GM19351 (cell line): ENCODE measurements at regions not wholly inside any gene's neighbourhood (a gene's known extent, or its start where the extent isn't known, plus 50 kb on each side); places are given as distances from the start of the nearest gene placed in this dataset.

Experiments used
- ATAC-seq: cut with Tn5 transposase; IDR thresholded peaks from one replicate; pipeline ENCODE4 v1.9.1; 2021; ENCODE audit warnings: mild to moderate bottlenecking, moderate library complexity; ENCODE audit not compliant: unreplicated experiment

DNA sequence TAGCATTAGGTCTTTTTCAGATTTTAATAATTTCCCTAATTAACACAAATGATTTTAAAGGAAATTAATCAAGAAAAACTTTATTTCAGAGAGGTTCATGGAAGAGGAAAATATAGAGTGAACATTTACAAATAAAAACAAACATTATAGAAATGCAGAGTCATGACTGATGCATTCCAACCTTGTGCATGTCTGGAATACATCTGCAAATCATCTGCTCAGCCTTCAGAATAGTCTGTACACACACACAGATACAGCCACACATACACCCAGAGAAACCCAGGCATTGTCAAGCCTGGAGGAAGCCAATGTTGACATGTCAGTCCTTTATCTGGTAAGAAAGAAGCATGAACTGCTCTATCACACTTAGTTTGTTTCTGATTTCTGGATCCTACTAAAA lies 61.3 kb upstream of the NFKB1 start:
- ATAC-seq, result no peak

DNA sequence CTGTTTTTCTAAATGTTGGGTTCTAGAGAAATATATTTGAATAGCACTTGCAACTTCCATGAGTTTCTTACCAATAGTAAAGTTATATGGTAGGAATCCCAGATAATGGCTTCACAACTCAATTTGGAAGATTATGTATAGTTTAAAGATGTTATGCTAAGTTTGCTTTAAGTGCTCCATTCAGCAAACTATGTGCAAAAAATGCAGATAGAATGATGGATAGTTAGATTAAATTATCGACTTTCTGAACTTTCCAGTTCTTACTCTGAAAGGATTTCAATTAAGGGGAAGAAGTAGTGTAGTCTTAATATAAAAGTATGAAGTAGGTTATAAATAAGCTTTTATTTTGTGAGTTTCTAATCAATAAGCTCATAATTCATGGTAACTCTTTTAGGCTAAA lies 60.7 kb upstream of the NFKB1 start:
- no peak for ATAC-seq

DNA sequence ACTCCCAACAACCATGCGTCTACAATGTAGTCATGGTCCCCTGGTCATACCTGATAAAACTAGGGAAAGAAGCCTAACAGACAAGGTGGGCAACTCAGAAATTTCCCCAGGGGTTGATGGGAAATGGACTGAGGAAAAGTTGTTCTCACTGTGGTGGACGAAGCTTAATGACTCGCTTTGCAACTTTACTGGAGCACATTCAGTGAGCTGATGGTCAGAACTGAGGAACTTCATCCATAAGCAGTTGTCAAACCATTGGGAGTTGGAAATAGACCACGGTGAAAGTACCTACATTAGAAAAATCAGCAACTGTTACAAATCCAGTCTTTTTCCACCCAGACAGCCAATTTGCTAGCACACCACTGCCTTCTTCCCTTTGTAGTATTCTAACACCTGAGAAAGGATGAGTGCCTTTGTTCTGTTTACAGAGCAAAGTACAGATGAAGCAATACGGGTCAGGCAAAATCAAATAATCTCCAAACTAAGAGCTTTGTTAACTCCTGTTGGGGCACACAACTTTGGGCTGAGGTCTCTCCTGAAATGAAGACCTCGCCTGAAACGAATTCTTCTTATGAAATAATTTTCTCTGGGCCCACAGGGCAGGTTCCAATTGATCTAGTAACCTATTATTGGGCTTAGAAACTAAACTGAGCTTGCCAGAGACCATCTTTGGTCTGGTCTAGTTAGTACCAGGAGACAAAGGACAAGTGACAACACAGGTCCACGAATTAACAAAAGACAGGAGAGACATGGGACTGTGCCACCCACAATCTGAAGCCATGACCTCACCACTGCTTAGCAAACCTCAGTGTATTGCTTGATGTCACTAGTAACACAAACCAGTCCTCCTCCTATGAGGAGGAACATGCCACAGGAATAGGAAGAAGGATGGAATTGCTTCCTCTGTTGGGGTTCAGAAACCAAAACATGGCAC lies 58.9 kb upstream of the NFKB1 start:
- no peak for ATAC-seq

DNA sequence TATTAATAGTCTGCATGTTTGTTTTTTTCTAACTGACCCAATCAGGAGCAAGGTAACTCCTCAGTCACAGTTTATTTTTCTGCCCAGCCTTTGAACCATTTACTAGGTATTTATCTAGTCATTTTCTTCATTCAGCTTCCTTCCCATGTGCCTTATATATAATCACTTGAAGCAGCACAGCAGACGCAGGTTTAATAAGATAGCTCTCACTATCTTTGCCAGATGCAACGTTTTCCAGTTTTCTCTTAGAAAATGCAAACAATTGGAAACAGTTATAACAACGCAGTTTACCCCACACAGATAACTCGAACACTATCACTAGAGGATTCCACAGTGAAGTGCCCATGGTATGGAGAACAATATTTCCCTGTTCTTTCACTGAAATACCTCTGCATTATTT lies 56.4 kb upstream of the NFKB1 start:
- ATAC-seq, result no peak

DNA sequence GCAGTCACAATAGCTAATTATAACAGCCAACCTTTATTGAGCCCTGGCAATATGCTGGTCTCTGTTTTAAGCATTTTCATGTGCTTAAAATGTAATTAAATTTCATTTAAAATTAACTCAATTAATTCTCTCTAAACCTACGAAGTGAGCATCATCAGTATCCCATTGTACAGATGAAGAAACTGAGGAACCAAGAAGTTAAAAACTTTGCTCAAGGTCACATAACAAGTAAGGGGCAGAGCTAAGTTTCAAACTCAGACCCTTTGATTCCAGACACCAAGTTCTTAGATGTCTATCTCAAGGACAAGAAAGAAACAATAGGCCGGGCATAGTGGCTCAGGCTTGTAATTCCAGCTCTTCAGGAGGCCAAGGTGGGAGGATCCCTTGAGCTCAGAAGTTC lies 55.9 kb upstream of the NFKB1 start:
- ATAC-seq, result no peak

DNA sequence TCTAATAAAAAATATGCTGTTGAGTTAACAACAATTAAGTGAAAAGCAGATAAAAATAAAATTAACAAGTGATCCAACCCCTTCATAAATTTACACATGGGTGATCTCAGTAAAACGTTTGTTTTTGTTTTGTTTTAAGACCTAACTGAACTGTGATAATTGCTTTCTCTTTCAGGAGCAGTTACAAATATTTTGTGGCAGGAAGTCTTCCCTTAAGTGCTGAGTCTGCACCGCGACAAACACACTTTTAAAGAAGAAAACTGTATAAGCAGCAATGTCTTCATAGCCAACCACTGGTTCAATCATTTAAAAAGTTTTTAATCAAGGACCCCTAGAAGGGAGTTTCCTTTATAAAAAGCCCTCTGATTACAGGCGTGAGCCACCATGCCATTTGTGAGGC lies 53.7 kb upstream of the NFKB1 start:
- ATAC-seq, result no peak

DNA sequence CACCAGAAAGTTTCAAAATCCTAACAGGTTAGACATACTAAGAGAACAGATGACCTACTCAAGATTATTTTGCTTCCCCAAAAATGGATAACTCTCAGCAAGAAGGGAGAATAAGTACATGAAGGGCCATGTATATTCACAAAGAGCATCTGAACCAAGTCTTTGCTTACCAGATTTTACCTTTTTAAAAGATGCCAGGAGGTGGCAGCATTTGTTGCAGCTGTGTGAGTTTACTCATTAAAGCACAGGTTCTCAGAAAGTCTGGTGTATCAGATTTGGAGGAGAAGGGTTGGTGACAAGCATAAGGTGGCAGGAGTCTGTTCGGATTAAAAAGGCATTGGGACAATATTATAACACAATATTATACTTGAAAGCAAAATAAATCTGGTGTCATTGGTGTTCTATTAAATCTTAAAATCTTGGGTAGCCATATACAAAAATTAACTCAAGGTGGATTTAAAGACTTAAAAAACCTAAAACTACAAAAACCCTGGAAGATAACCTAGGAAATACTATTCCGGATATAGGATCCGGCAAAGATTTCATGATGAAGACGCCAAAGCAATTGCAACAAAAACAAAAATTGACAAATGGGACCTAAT lies 51.3 kb upstream of the NFKB1 start:
- peak; percentile 84 for ATAC-seq

DNA sequence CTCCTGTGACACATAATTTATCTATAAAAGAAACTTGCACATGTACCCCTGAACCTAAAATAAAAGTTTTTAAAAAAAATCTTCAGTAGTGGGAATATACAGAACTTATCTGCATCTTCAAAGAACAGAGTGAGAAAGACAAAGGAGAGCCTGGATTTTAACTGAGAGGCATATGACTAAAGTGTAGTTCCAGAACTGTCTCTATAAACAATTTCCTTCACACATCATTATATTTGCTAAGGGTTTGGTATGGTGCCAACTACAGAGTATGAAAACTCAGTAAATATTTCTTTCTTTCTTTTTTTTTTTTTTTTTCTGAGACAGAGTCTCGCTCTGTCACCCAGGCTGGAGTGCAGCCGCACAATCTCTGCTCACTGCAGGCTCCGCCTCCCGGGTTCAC lies 49.9 kb upstream of the NFKB1 start:
- ATAC-seq, result no peak
